Heart left ventricle (tissue), 16 donors: ENCODE measurements at regions not wholly inside any gene's neighbourhood (a gene's known extent, or its start where the extent isn't known, plus 50 kb on each side); places are given as distances from the start of the nearest gene placed in this dataset.
A peak's percentile ranks its signal among the peaks of the same experiment; 100 is the strongest.

Experiments
- ATAC-seq, 4 donors: fragments of 200-7000 bp; cut with Tn5 transposase; one replicate each; pipeline ENCODE4 v1.9.1; 2020 to 2022; ENCODE audit warnings: moderate library complexity in 4 of 4, mild to moderate bottlenecking in 3 of 4, moderate number of reproducible peaks in 1 of 4
- DNase-seq, 5 donors: peaks; one replicate each; pipeline ENCODE4 v3.0.0-alpha.2; 2020
- H3K27ac ChIP-seq, 12 donors: fragments of 200-600 bp; sonication (generic) in 4 of 12; one replicate each; pipeline versions ENCODE4 v1.5.0 to v1.8.0; 2016 to 2022; ENCODE audit warnings: mild to moderate bottlenecking in 2 of 12
- H3K27me3 ChIP-seq, 9 donors: fragments of 200-600 bp; sonication (generic) in 2 of 9; one replicate each; pipeline versions ENCODE4 v1.5.1 to v1.8.0; 2016 to 2022; ENCODE audit warnings: mild to moderate bottlenecking in 3 of 9
- H3K36me3 ChIP-seq, 9 donors: fragments of 200-600 bp; sonication (generic) in 2 of 9; one replicate each; pipeline versions ENCODE4 v1.5.0 to v1.8.0; 2018 to 2022; ENCODE audit warnings: mild to moderate bottlenecking in 2 of 9
- H3K4me1 ChIP-seq, 12 donors: fragments of 200-600 bp; sonication (generic) in 4 of 12; one replicate each; pipeline versions ENCODE4 v1.5.0 to v1.8.0; 2016 to 2022; ENCODE audit warnings: mild to moderate bottlenecking in 3 of 12
- H3K4me3 ChIP-seq, 12 donors: fragments of 200-600 bp; sonication (generic) in 4 of 12; one replicate each; pipeline versions ENCODE4 v1.5.0 to v1.8.0; 2017 to 2022; ENCODE audit warnings: mild to moderate bottlenecking in 9 of 12, moderate library complexity in 4 of 12
- H3K9me3 ChIP-seq, 12 donors: fragments of 200-600 bp; sonication (generic) in 4 of 12; one replicate each; pipeline versions ENCODE4 v1.5.0 to v1.8.0; 2016 to 2022; ENCODE audit warnings: mild to moderate bottlenecking in 1 of 12
- CTCF ChIP-seq, 12 donors: fragments of 200-600 bp; sonication (generic) in 4 of 12; IDR thresholded peaks; one replicate each; pipeline versions ENCODE4 v1.5.0 to v1.8.0; 2018 to 2022; ENCODE audit warnings: antibody characterized with exemption in 12 of 12, mild to moderate bottlenecking in 5 of 12
- POLR2A ChIP-seq, 2 donors: fragments of 450-650 bp; IDR thresholded peaks; one replicate each; pipeline ENCODE4 v1.6.1; 2017; ENCODE audit warnings: antibody characterized with exemption in 2 of 2, mild to moderate bottlenecking in 2 of 2, moderate library complexity in 2 of 2
- WGBS, 4 donors: extraction: QIAGEN DNeasy Blood & Tissue Kit in 2 of 4; methylation state at CpG; one replicate each; pipeline versions ENCODE4 v1.1.5 to v1.1.7; 2013 to 2018; 5-methylcytosine and 5-hydroxymethylcytosine counted together
- intact Hi-C, 10 donors: fragments of 100-400 bp; cut with DNase I; formaldehyde crosslinking; loops; one replicate each; pipeline versions ENCODE4 v1.11.1 to v1.14.2; 2022
- donor health status: ischemic (EF 13 %, LVEDD 7.1; RV severe dilation, severe dysfunction).
- donor health status: healthy with polysubstance abuse.
- donor health status: DM: no; HTN: yes; CAD: no.
- donor health status: DM: no; HTN: no; CAD: no.
- donor health status: ischemic (EF 25% LVEDD 6.9; RV normal size, moderate dysfunction).
- donor health status: ischemic (EF 25% LVEDD 5.7; RV mildly dilated, moderate dysfunction).
- donor health status: healthy.
- donor health status: DM: yes; HTN: yes; CAD: no.
- donor health status: ischemic (EF 35%, LVEDD 5.7; RV mildly dilated, moderate dysfunction).
- donor health status: nonischemic (EF 11% LVEDD 7.7; RV severe dilation, severe dysfunction).
- donor health status: DM: yes; HTN: yes; CAD: no.
- donor health status: PGD.
- donor health status: ischemic (EF 29% LVEDD 5.4; RV normal size, mild dysfunction).
- donor health status: nonischemic (EF 23%, LVEDD 6.1; RV moderate dilation, normal function).

GRCh38 chr13:37923236-37923635 is 53.7 kb upstream of the TRPC4 start:
- Histone ChIP-seq H3K27ac (no peak overlapping the region), H3K36me3 (no peaks in the 10 kb centered on the region), H3K4me1 (peaks cover 0 to 10% (median 0%) of the 10 kb centered on the region in 12 donors), H3K9me3 (no peaks in the 10 kb centered on the region), H3K4me3 (no peak overlapping the region), H3K27me3 (no peaks in the 10 kb centered on the region)
- DNase-seq (no peak), ATAC-seq (no peak)
- TF ChIP-seq POLR2A (IDR thresholded peaks at IDR 0.05) (no peak), CTCF (IDR thresholded peaks at IDR 0.05) (no peak)
- intact Hi-C loops = no loop called here

- WGBS, 4 donors = 31 to 47% (median 39%) methylated on average over 4 of the region's 4 CpGs
- H3K27me3 ChIP-seq = no peaks in the 10 kb centered on the region
Observed at GRCh38 chr13:37919329-37919880, 49.8 kb upstream of the TRPC4 start.

More at GRCh38 chr13:37919329-37919880, 49.8 kb upstream of the TRPC4 start:
- H3K4me1 ChIP-seq = peaks cover 0 to 9% (median 0%) of the 10 kb centered on the region in 12 donors
- H3K9me3 ChIP-seq = peaks cover 0 to 15% (median 3%) of the 10 kb centered on the region in 12 donors
- DNase-seq = no peak
- TF ChIP-seq CTCF (IDR thresholded peaks at IDR 0.05) (no peak), POLR2A (IDR thresholded peaks at IDR 0.05) (no peak)
- peak in 1 of 4 donors; percentile 47 for ATAC-seq
- peak overlapping the region in 5 of 12 donors; percentile 13 to 22 (median 15) for H3K4me3 ChIP-seq
- H3K36me3 ChIP-seq = no peaks in the 10 kb centered on the region
- H3K27ac ChIP-seq = peak overlapping the region in 3 of 12 donors; percentile 7 to 44 (median 26)
- intact Hi-C loops = loop anchor here in 1 of 10 donors (5.0 kb wide), 1 partner anchor 52 kb away; the partner anchor contains the start of gene TRPC4
